GM11168 (cell line): ENCODE measurements at regions not wholly inside any gene's neighbourhood (a gene's known extent, or its start where the extent isn't known, plus 50 kb on each side); places are given as distances from the start of the nearest gene placed in this dataset.

Experiments
- in situ Hi-C: fragments of 300-500 bp; cut with MboI; formaldehyde crosslinking; loops from one replicate; pipeline ENCODE4 v1.12.0; 2022; ENCODE audit warnings: low sequenced_read_pairs; ENCODE audit not compliant: unreplicated experiment

DNA sequence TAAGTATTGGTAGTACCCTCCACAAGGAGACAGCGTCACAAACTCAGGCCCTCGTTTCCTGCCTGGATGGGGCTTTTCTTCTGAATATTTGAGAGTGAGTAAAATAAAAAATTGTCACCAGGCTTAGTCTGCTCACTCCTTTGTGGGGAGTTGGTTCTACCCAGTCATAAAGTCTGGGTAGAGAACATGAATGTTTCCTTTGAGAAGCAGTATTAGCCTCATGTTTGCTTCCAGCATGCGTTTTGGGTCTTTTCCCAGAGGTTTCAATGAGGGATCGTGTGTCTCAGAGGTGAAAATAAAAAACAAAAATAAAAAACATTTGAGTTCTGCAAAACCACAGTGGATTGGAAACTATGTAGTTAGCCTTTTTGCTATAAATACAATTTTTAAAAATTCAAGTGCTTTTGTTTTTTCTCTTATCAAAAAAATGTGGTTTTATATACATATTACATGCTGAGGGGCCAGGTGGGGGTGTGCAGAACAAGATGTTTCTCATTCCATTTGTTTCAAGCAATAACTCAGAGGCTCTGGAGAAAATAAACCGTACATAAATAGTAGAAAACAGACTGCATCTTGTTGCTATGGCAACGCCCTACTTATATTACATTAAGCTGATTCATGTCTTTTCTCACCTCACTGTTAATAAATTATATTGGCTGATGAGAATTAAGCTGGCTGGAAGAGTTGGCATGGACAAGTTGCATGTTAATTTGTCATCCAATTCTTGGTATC is 182.8 kb upstream of the FOXN2 start:
- in situ Hi-C loops = no loop called here

GRCh38 chr2:48132271-48132625 is 182.2 kb upstream of the FOXN2 start:
- in situ Hi-C loops = no loop called here

DNA sequence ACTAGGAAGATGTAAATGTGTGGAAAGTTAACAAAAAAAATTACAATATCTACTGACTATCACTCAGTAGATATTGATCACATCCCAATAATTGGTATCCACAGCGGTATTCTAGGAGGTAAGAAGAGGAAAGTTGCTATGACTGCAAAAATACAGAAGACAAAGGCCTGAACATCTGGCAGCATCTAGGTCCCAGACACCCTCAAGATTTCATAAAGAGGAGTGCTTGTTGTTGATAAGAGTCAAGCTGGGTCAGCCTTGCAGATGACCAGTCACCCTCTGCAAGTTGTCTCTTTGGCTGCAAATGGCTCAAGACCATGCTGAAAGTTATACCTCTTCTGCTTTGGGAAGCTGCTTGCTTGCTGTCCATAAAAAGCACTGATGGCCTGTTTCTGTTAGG is 179.8 kb upstream of the FOXN2 start:
- in situ Hi-C loops = no loop called here

DNA sequence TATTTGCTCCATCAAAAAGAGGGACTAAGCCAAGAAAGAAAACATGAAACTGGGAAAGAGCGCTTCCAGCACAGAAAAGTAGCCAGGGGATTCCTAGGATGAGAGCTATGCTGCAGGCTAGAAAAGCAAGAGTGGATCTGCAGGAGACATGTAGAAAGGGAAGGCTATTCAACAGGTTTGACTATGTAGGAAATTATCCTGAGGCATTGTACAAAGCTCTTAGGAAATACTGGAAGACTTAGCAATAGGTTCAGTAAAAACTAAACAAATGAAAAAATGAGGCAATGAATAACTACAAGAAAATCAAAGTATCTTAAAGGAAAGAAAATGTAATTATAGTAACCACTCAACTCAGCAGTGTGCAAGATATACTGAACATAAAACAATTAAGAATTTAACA is 178.7 kb upstream of the FOXN2 start:
- in situ Hi-C loops = no loop called here

DNA sequence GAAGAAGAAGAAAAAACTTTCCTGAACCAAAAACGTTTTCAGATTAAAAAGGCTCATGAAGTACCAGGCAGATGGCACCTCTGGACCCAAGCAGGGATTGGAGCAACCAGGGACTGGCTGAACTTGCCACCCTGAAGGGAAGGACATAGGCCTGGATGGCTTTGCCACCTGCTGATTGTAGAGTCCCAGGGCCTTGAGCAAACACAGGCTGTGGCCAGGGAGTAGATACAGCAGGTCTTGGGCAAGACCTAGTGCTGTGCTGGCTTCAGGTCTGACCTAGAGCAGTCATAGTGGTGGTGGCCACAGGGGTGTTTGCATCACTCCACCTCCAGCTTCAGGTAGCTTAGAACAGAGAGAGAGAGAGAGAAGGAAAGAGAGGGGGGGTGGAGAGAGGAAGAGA is 176.7 kb upstream of the FOXN2 start:
- in situ Hi-C loops = no loop called here

GRCh38 chr2:48138898-48139297 is 175.6 kb upstream of the FOXN2 start:
- in situ Hi-C loops = no loop called here

GRCh38 chr2:48140586-48140985 is 173.9 kb upstream of the FOXN2 start:
- in situ Hi-C loops = no loop called here

DNA sequence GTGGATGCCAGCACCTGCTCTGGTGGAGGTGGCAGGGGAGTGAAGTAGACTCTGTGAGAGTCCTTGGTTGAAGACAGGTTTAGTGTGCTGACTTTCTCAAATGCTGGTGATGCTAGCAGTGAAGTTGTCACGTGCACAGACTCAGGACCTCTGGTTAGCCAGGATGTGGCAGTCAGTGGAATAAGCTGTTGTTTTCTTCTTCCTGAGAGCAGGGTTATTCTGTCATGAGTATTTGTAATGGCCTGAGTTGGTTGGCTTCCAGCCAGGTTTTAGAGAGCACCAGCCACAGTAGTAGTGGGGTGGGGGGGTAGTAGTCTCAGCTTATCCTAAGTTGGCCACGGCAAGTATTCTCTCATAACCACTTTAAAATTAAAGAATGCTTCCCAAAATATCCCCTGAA is 169.7 kb upstream of the FOXN2 start:
- in situ Hi-C loops = no loop called here

- in situ Hi-C loops = no loop called here
Observed at GRCh38 chr2:48145845-48146452, 168.5 kb upstream of the FOXN2 start.

- in situ Hi-C loops = no loop called here
Observed at GRCh38 chr2:48146552-48146951, 167.9 kb upstream of the FOXN2 start.

DNA sequence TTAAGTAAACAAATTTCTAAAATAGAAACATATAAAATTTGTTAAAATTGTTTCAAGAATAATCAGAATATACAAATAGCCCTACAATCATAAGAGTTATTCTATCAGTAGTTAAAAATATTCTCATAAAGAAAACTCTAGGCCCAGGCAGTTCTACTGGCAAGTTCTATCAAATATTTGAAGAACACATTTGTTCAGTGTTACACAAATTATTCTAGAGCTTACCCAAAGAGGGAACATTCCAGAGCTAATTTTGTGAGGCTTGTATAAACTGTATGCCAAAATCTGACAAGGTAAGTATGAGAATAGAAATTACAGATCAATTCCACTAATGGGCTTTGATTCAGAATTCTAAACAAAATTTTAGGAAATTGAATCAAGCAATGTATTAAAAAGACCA is 166.8 kb upstream of the FOXN2 start:
- in situ Hi-C loops = no loop called here

GRCh38 chr2:48148841-48149430 is 165.5 kb upstream of the FOXN2 start:
- in situ Hi-C loops = no loop called here

GRCh38 chr2:48157150-48157549 is 157.3 kb upstream of the FOXN2 start:
- in situ Hi-C loops = no loop called here

DNA sequence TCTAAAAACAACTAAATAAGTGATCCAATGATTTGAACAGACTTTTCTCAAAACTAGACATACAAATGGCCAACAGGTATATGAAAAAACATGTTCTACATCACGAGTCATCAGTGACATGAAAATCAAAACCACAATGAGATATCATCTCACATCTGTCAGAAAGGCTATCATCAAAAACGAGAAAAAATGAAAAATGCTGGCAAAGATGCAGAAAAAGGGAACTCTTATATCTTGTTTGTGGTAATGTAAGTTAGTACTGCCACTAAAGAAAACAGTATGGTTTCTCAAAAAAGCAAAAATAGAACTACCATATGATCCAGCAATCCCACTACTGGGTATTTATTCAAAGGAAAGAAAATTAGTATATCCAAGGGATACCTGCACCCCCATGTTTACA is 152.9 kb upstream of the FOXN2 start:
- in situ Hi-C loops = no loop called here

- in situ Hi-C loops = no loop called here
Observed at GRCh38 chr2:48162742-48163141, 151.7 kb upstream of the FOXN2 start.

DNA sequence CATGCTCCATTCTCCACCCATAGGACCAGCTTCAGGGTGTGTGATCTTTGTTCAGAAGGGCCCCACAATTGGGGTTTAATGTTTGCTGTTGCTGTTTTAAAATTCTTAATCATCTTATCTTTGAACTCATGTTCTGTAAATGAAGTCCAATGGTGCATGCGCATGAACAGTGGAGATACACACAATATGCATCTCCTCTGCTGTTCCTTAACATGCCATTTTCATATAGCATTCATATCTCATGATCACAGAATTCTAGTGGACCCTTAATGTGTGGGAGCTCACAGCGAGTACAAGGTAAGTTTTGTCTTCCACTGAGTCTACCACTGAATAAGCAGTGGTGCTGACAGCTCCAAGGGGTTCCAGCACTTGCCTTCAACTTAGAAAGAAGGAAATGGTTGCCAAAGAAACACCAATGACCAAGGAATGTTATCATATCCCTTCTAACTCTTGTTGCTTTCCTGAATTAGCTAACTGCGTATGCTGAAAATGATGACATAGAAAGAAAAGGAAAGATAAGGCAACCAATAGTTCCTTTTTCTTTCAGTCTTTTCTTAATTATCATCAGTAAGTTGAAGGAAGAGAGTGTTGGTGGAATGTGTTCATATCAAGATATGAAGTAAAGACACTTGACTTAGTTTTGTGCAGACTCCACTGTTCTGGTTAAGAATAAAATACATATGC is 149.3 kb upstream of the FOXN2 start:
- in situ Hi-C loops = no loop called here

DNA sequence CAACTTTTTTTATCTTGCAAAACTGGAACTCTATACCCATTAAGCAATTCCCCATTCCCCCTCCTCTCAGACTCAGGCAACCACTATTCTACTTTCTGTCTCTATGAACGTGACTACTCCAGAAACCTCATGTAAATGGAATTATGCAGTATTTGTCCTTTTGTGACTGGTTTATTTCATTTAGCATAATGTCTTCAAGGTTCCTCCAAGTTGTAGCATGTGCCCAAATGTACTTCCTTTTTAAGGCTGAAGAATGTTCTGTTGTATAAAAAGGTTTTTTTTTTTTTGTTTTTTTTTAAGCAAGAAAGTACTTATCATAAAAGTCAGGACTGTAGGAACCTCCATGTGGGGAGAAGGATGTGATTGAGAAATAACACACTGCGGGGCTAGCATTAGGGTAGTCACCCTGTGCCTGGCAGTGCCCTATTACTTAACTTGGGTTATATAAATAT is 145.3 kb upstream of the FOXN2 start:
- in situ Hi-C loops = no loop called here

GRCh38 chr2:48170281-48170680 is 144.2 kb upstream of the FOXN2 start:
- in situ Hi-C loops = no loop called here

DNA sequence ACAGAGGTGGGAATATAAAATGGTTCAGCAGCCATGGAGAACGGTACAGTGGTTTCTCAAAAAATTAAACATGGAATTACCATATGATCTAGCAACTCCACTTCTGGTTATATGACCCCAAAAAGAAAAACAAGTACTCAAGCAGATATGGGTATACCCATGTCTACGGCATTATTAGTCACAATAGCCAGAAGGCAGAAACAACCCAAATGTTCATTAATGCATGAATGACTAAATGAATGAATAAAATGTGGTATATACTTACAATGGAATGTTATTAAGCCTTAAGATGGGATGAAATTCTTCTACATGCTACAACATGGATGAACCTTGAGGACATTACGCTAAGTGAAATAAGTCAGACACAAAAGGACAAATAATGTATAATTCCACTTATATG is 141.3 kb upstream of the FOXN2 start:
- in situ Hi-C loops = no loop called here

DNA sequence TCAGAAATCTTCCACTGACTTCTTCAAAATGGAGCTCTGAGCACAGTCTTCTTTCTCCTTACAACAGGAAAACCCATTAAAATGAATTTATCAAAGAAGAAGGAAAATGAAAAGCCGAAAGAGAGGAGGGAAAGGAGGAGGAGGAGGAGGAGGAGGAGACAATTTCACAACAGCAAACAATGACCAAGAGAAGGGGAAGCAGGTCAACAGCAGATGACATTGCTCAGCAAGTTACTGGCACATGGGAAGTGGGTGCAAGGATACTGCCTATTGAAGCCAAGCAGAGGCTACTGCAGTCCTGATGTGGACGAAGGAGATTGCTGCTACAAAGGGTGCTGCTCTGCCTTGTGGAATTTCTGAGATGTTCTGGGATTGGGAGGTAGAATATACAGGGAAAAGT is 140.0 kb upstream of the FOXN2 start:
- in situ Hi-C loops = no loop called here

GRCh38 chr2:48175254-48175653 is 139.2 kb upstream of the FOXN2 start:
- in situ Hi-C loops = no loop called here
